ENCODE measurements at regions not wholly inside any gene's neighbourhood (a gene's known extent, or its start where the extent isn't known, plus 50 kb on each side); places are given as distances from the start of the nearest gene placed in this dataset.

- Histone ChIP-seq H3K27ac (ENCODE audit: insufficient read depth in 1 of 2, low read depth in 1 of 2, low read length in 2 of 2, poor library complexity in 1 of 2, severe bottlenecking in 2 of 2) (no peak overlapping the region), H3K36me3 (ENCODE audit: control insufficient read depth in 4 of 4, insufficient read depth in 4 of 4, low read length in 3 of 4) (no peaks in the 10 kb centered on the region), H3K9me3 (ENCODE audit: control extremely low read depth in 1 of 5, control insufficient read depth in 4 of 5, insufficient read depth in 2 of 5, low read depth in 1 of 5, low read length in 4 of 5) (no peaks in the 10 kb centered on the region), H3K27me3 (replicated peaks in 2 of 5; ENCODE audit: control insufficient read depth in 4 of 5, insufficient read depth in 5 of 5, low read length in 4 of 5) (no peaks in the 10 kb centered on the region), H3K4me3 (ENCODE audit: control insufficient read depth in 1 of 7, extremely low read depth in 1 of 7, insufficient read depth in 4 of 7, low read depth in 2 of 7, low read length in 6 of 7) (no peak overlapping the region), H3K4me1 (ENCODE audit: control extremely low read depth in 1 of 4, control insufficient read depth in 4 of 4, insufficient read depth in 4 of 4, low read length in 3 of 4) (no peaks in the 10 kb centered on the region)
- ChIA-PET POLR2A (no interaction called here), CTCF (no interaction called here)
- no peak for DNase-seq
- 95% methylated on average over 3 of the region's 3 CpGs for WGBS (ENCODE audit: insufficient coverage)
Observed at GRCh38 chr16:60744198-60744597, 1292.0 kb downstream of the CDH8 start.

GRCh38 chr16:60741810-60742209 is 1294.4 kb downstream of the CDH8 start:
- no peaks in the 10 kb centered on the region for H3K9me3 ChIP-seq (ENCODE audit: control extremely low read depth in 1 of 5, control insufficient read depth in 4 of 5, insufficient read depth in 2 of 5, low read depth in 1 of 5, low read length in 4 of 5)
- H3K27me3 ChIP-seq (replicated peaks in 2 of 5; ENCODE audit: control insufficient read depth in 4 of 5, insufficient read depth in 5 of 5, low read length in 4 of 5): no peaks in the 10 kb centered on the region
- no peak overlapping the region for H3K4me3 ChIP-seq (ENCODE audit: control insufficient read depth in 1 of 7, extremely low read depth in 1 of 7, insufficient read depth in 4 of 7, low read depth in 2 of 7, low read length in 6 of 7)
- CTCF ChIA-PET: no interaction called here
- POLR2A ChIA-PET: no interaction called here
- H3K4me1 ChIP-seq (ENCODE audit: control extremely low read depth in 1 of 4, control insufficient read depth in 4 of 4, insufficient read depth in 4 of 4, low read length in 3 of 4): no peaks in the 10 kb centered on the region
- H3K36me3 ChIP-seq (ENCODE audit: control insufficient read depth in 4 of 4, insufficient read depth in 4 of 4, low read length in 3 of 4): no peaks in the 10 kb centered on the region
- H3K27ac ChIP-seq (ENCODE audit: insufficient read depth in 1 of 2, low read depth in 1 of 2, low read length in 2 of 2, poor library complexity in 1 of 2, severe bottlenecking in 2 of 2): no peak overlapping the region
- no peak for DNase-seq
- WGBS (ENCODE audit: insufficient coverage): 100% methylated on average over 1 of the region's 1 CpG

DNA sequence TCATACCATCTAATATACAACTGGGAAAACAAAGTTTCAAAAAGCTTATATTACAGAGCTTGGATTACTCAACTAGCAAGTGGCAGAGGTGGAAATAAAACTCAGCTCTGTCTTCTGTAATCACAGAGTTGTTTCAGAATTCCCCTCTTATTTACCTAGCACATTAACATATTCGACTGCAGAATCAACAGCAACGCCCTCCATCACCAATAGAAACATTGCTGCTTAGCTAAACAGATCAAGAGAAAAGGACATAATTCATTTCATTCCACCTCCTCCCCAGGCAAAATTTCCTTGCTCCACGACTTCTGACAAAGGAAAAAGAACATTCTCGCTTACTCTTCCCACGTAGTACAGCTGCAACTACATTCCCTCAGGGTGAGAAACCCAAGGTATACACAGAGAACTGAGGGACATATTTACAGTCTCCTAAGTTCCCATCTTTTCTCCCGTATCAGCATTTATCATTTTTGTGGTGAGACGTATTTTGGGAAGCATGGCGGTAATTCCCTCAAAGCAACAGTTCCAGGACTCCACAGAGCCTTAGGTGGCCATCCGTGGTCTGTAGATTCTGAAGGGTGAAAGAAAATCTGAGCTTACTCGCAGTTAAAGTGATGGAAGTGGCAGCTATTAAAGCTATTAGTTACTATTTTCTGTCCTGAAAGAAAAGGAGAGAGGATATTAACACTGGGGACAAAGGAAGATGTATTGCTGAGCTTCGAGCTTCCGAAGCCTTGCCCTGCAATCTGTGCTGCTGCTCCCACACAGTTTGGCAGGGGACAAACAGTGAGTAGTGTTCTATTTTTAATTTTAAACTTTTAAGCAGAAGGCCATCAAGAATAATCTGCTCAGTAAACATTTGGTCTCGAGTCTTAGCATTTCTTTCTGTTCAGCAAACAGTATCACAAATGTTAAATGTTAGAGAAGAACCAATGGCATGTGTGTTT is 1296.2 kb downstream of the CDH8 start:
- Histone ChIP-seq H3K4me1 (ENCODE audit: control extremely low read depth in 1 of 4, control insufficient read depth in 4 of 4, insufficient read depth in 4 of 4, low read length in 3 of 4) (no peaks in the 10 kb centered on the region), H3K4me3 (ENCODE audit: control insufficient read depth in 1 of 7, extremely low read depth in 1 of 7, insufficient read depth in 4 of 7, low read depth in 2 of 7, low read length in 6 of 7) (no peak overlapping the region), H3K36me3 (ENCODE audit: control insufficient read depth in 4 of 4, insufficient read depth in 4 of 4, low read length in 3 of 4) (no peaks in the 10 kb centered on the region), H3K27me3 (replicated peaks in 2 of 5; ENCODE audit: control insufficient read depth in 4 of 5, insufficient read depth in 5 of 5, low read length in 4 of 5) (no peaks in the 10 kb centered on the region), H3K27ac (ENCODE audit: insufficient read depth in 1 of 2, low read depth in 1 of 2, low read length in 2 of 2, poor library complexity in 1 of 2, severe bottlenecking in 2 of 2) (no peak overlapping the region), H3K9me3 (ENCODE audit: control extremely low read depth in 1 of 5, control insufficient read depth in 4 of 5, insufficient read depth in 2 of 5, low read depth in 1 of 5, low read length in 4 of 5) (no peaks in the 10 kb centered on the region)
- WGBS (ENCODE audit: insufficient coverage): 80% methylated on average over 10 of the region's 13 CpGs
- POLR2A ChIA-PET: no interaction called here
- no peak for DNase-seq
- CTCF ChIA-PET: interaction anchor here (0.8 kb wide), 1 partner anchor 29 kb away, joined by 3 read pairs; no protein-coding TSS in a partner anchor

DNA sequence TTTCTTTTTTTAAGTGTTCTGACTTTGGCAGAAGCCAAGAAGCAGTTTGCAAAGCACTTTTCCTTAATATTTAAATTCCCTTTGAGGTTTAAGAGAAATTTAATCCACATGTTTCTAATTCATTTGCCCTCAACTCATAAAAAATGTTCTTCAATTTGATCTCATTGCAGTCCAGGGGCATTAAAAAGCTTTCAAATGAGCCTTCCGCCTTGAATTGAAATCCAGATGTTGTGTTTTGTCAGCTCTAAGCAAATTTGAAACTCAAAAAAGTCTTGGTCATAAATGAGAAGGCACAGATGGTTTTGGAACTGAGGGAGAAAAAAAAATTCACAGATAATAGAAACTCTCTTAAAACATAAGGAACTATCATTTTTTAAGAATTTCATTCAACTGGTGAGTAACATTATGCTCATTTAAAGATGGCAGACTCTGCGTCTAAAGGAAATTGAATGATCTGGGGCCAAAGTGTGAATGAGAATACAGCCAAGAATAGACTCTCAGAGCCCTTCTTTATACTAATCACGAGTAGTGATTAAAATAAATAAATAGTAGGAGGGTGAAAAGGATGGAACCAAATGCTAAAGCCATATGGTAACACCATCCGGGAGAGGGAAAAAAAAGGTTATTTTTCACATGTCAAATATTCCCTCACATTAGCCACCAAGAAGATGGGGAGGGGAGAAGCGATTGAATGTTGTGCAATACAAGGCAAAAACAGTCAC is 1304.7 kb downstream of the CDH8 start:
- WGBS (ENCODE audit: insufficient coverage): no CpG with 5 or more reads among the region's 5 CpGs
- no peaks in the 10 kb centered on the region for H3K27me3 ChIP-seq (replicated peaks in 2 of 5; ENCODE audit: control insufficient read depth in 4 of 5, insufficient read depth in 5 of 5, low read length in 4 of 5)
- CTCF ChIA-PET: no interaction called here
- no peaks in the 10 kb centered on the region for H3K9me3 ChIP-seq (ENCODE audit: control extremely low read depth in 1 of 5, control insufficient read depth in 4 of 5, insufficient read depth in 2 of 5, low read depth in 1 of 5, low read length in 4 of 5)
- POLR2A ChIA-PET: no interaction called here
- no peak for DNase-seq
- H3K27ac ChIP-seq (ENCODE audit: insufficient read depth in 1 of 2, low read depth in 1 of 2, low read length in 2 of 2, poor library complexity in 1 of 2, severe bottlenecking in 2 of 2): no peak overlapping the region
- no peak overlapping the region for H3K4me3 ChIP-seq (ENCODE audit: control insufficient read depth in 1 of 7, extremely low read depth in 1 of 7, insufficient read depth in 4 of 7, low read depth in 2 of 7, low read length in 6 of 7)
- no peaks in the 10 kb centered on the region for H3K36me3 ChIP-seq (ENCODE audit: control insufficient read depth in 4 of 4, insufficient read depth in 4 of 4, low read length in 3 of 4)
- no peaks in the 10 kb centered on the region for H3K4me1 ChIP-seq (ENCODE audit: control extremely low read depth in 1 of 4, control insufficient read depth in 4 of 4, insufficient read depth in 4 of 4, low read length in 3 of 4)

DNA sequence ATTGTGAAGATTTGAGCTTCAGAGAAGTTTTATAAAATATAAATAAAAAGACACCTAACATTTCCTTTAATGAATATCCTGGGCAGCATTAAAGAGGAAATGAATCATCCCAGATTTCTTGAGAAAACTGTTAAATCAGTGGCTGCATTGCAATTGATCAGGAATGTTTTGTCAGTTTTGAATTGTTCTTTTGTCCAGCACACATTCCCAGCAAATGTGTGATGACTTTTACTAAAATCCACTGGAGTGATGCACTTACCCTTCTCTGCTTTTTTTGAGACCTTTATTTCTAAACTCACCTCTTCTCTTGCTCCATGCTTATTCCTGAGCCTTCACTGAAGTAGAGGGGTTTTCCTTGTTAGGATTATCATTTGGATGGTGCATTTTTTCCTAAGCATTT is 1307.2 kb downstream of the CDH8 start:
- DNase-seq: no peak
- CTCF ChIA-PET: no interaction called here
- POLR2A ChIA-PET: no interaction called here
- H3K27ac ChIP-seq (ENCODE audit: insufficient read depth in 1 of 2, low read depth in 1 of 2, low read length in 2 of 2, poor library complexity in 1 of 2, severe bottlenecking in 2 of 2): no peak overlapping the region
- no peaks in the 10 kb centered on the region for H3K9me3 ChIP-seq (ENCODE audit: control extremely low read depth in 1 of 5, control insufficient read depth in 4 of 5, insufficient read depth in 2 of 5, low read depth in 1 of 5, low read length in 4 of 5)
- no peaks in the 10 kb centered on the region for H3K4me1 ChIP-seq (ENCODE audit: control extremely low read depth in 1 of 4, control insufficient read depth in 4 of 4, insufficient read depth in 4 of 4, low read length in 3 of 4)
- H3K36me3 ChIP-seq (ENCODE audit: control insufficient read depth in 4 of 4, insufficient read depth in 4 of 4, low read length in 3 of 4): no peaks in the 10 kb centered on the region
- H3K4me3 ChIP-seq (ENCODE audit: control insufficient read depth in 1 of 7, extremely low read depth in 1 of 7, insufficient read depth in 4 of 7, low read depth in 2 of 7, low read length in 6 of 7): no peak overlapping the region
- no peaks in the 10 kb centered on the region for H3K27me3 ChIP-seq (replicated peaks in 2 of 5; ENCODE audit: control insufficient read depth in 4 of 5, insufficient read depth in 5 of 5, low read length in 4 of 5)

GRCh38 chr16:60727851-60728250 is 1308.4 kb downstream of the CDH8 start:
- DNase-seq: no peak
- WGBS (ENCODE audit: insufficient coverage): 87% methylated on average over 4 of the region's 5 CpGs
- ChIA-PET CTCF (no interaction called here), POLR2A (no interaction called here)
- Histone ChIP-seq H3K27me3 (replicated peaks in 2 of 5; ENCODE audit: control insufficient read depth in 4 of 5, insufficient read depth in 5 of 5, low read length in 4 of 5) (no peaks in the 10 kb centered on the region), H3K36me3 (ENCODE audit: control insufficient read depth in 4 of 4, insufficient read depth in 4 of 4, low read length in 3 of 4) (no peaks in the 10 kb centered on the region), H3K4me1 (ENCODE audit: control extremely low read depth in 1 of 4, control insufficient read depth in 4 of 4, insufficient read depth in 4 of 4, low read length in 3 of 4) (no peaks in the 10 kb centered on the region), H3K27ac (ENCODE audit: insufficient read depth in 1 of 2, low read depth in 1 of 2, low read length in 2 of 2, poor library complexity in 1 of 2, severe bottlenecking in 2 of 2) (no peak overlapping the region), H3K9me3 (ENCODE audit: control extremely low read depth in 1 of 5, control insufficient read depth in 4 of 5, insufficient read depth in 2 of 5, low read depth in 1 of 5, low read length in 4 of 5) (no peaks in the 10 kb centered on the region), H3K4me3 (ENCODE audit: control insufficient read depth in 1 of 7, extremely low read depth in 1 of 7, insufficient read depth in 4 of 7, low read depth in 2 of 7, low read length in 6 of 7) (no peak overlapping the region)

DNA sequence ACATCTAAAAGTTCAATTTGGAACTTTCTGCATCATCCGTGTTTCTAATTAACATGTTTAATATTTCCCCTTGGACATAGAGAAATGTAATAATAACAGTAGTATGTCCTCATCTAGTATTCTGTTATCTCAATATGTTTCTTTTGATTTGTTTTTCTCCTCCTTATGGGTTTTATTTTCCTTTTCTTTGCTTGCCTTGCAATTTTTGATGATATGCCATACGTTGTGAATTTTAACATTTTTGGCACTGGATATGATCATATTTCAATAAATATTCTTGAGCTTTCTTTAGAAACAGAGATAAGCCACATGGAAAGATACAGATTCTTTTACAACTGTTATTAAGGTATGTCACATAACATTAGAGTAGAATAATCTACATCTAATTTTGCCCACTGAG is 1316.2 kb downstream of the CDH8 start:
- Histone ChIP-seq H3K9me3 (ENCODE audit: control extremely low read depth in 1 of 5, control insufficient read depth in 4 of 5, insufficient read depth in 2 of 5, low read depth in 1 of 5, low read length in 4 of 5) (peaks cover 0 to 6% (median 0%) of the 10 kb centered on the region in 5 experiments), H3K36me3 (ENCODE audit: control insufficient read depth in 4 of 4, insufficient read depth in 4 of 4, low read length in 3 of 4) (no peaks in the 10 kb centered on the region), H3K4me3 (ENCODE audit: control insufficient read depth in 1 of 7, extremely low read depth in 1 of 7, insufficient read depth in 4 of 7, low read depth in 2 of 7, low read length in 6 of 7) (no peak overlapping the region), H3K4me1 (ENCODE audit: control extremely low read depth in 1 of 4, control insufficient read depth in 4 of 4, insufficient read depth in 4 of 4, low read length in 3 of 4) (no peaks in the 10 kb centered on the region), H3K27ac (ENCODE audit: insufficient read depth in 1 of 2, low read depth in 1 of 2, low read length in 2 of 2, poor library complexity in 1 of 2, severe bottlenecking in 2 of 2) (no peak overlapping the region), H3K27me3 (replicated peaks in 2 of 5; ENCODE audit: control insufficient read depth in 4 of 5, insufficient read depth in 5 of 5, low read length in 4 of 5) (no peaks in the 10 kb centered on the region)
- ChIA-PET CTCF (no interaction called here), POLR2A (no interaction called here)
- no peak for DNase-seq
- no CpG with 5 or more reads among the region's 2 CpGs for WGBS (ENCODE audit: insufficient coverage)

All from common myeloid progenitor, CD34-positive (primary cell).